ENCODE measurements at regions not wholly inside any gene's neighbourhood (a gene's known extent, or its start where the extent isn't known, plus 50 kb on each side); places are given as distances from the start of the nearest gene placed in this dataset.

DNA sequence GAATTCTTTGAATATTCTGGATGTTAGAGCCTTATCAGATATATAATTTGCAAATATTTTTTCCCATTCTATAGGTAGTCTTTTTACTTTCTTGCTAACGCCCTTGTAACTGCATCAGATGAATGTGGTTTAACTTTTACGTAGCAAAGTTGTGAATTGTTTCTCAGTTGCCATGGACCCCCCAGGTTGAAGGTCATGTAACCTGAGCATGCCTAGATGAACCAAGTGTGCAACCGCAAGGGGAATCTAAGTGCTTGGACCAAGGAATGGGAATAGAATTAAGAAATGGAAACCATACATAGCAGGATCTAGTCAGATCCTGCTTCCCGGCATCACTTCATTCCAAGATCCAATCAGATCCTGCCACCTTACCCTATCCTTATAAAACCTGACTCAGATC is 65.1 kb upstream of the TNP1 start:
- TF ChIP-seq, protein P1, sequence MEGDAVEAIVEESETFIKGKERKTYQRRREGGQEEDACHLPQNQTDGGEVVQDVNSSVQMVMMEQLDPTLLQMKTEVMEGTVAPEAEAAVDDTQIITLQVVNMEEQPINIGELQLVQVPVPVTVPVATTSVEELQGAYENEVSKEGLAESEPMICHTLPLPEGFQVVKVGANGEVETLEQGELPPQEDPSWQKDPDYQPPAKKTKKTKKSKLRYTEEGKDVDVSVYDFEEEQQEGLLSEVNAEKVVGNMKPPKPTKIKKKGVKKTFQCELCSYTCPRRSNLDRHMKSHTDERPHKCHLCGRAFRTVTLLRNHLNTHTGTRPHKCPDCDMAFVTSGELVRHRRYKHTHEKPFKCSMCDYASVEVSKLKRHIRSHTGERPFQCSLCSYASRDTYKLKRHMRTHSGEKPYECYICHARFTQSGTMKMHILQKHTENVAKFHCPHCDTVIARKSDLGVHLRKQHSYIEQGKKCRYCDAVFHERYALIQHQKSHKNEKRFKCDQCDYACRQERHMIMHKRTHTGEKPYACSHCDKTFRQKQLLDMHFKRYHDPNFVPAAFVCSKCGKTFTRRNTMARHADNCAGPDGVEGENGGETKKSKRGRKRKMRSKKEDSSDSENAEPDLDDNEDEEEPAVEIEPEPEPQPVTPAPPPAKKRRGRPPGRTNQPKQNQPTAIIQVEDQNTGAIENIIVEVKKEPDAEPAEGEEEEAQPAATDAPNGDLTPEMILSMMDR (IDR thresholded peaks at IDR 0.05; ENCODE audit: poor library complexity), result no peak
- TF ChIP-seq EZH2 (IDR thresholded peaks at IDR 0.05; ENCODE audit: borderline replicate concordance) (no peak), EZH2phosphoT487 (IDR thresholded peaks at IDR 0.05; ENCODE audit: low read depth, severe bottlenecking, unreplicated experiment) (no peak)
